ENCODE measurements at regions not wholly inside any gene's neighbourhood (a gene's known extent, or its start where the extent isn't known, plus 50 kb on each side); places are given as distances from the start of the nearest gene placed in this dataset.

DNA sequence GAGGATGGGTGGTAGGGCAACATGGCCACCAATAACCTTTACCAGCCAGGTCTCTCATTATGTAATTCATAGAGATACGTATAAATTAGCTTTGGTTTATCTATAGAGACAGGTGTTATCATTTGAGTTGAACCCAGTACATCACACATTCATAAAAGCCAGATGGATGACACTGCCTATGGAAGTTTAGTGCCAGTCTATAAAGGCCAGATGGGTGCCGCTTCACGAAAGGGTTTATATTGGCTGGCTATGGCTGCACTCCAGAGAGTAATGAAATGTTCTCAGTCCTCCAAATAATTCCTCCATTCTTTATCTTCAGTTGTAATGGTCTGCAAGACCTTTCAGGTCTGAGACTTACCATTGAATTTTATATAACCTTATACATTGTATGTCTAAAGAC, 331.9 kb upstream of the NR3C2 start:
- TF ChIP-seq, protein P1, sequence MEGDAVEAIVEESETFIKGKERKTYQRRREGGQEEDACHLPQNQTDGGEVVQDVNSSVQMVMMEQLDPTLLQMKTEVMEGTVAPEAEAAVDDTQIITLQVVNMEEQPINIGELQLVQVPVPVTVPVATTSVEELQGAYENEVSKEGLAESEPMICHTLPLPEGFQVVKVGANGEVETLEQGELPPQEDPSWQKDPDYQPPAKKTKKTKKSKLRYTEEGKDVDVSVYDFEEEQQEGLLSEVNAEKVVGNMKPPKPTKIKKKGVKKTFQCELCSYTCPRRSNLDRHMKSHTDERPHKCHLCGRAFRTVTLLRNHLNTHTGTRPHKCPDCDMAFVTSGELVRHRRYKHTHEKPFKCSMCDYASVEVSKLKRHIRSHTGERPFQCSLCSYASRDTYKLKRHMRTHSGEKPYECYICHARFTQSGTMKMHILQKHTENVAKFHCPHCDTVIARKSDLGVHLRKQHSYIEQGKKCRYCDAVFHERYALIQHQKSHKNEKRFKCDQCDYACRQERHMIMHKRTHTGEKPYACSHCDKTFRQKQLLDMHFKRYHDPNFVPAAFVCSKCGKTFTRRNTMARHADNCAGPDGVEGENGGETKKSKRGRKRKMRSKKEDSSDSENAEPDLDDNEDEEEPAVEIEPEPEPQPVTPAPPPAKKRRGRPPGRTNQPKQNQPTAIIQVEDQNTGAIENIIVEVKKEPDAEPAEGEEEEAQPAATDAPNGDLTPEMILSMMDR (IDR thresholded peaks at IDR 0.05), result no peak
- no peak for TF ChIP-seq POLR2A (IDR thresholded peaks at IDR 0.05; ENCODE audit: low read length)
- TF ChIP-seq ZNF302 (CRISPR knock-in tag; IDR thresholded peaks at IDR 0.05), result no peak
- TF ChIP-seq, protein P2, sequence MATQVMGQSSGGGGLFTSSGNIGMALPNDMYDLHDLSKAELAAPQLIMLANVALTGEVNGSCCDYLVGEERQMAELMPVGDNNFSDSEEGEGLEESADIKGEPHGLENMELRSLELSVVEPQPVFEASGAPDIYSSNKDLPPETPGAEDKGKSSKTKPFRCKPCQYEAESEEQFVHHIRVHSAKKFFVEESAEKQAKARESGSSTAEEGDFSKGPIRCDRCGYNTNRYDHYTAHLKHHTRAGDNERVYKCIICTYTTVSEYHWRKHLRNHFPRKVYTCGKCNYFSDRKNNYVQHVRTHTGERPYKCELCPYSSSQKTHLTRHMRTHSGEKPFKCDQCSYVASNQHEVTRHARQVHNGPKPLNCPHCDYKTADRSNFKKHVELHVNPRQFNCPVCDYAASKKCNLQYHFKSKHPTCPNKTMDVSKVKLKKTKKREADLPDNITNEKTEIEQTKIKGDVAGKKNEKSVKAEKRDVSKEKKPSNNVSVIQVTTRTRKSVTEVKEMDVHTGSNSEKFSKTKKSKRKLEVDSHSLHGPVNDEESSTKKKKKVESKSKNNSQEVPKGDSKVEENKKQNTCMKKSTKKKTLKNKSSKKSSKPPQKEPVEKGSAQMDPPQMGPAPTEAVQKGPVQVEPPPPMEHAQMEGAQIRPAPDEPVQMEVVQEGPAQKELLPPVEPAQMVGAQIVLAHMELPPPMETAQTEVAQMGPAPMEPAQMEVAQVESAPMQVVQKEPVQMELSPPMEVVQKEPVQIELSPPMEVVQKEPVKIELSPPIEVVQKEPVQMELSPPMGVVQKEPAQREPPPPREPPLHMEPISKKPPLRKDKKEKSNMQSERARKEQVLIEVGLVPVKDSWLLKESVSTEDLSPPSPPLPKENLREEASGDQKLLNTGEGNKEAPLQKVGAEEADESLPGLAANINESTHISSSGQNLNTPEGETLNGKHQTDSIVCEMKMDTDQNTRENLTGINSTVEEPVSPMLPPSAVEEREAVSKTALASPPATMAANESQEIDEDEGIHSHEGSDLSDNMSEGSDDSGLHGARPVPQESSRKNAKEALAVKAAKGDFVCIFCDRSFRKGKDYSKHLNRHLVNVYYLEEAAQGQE (IDR thresholded peaks at IDR 0.05), result no peak
- TF ChIP-seq, protein P3, sequence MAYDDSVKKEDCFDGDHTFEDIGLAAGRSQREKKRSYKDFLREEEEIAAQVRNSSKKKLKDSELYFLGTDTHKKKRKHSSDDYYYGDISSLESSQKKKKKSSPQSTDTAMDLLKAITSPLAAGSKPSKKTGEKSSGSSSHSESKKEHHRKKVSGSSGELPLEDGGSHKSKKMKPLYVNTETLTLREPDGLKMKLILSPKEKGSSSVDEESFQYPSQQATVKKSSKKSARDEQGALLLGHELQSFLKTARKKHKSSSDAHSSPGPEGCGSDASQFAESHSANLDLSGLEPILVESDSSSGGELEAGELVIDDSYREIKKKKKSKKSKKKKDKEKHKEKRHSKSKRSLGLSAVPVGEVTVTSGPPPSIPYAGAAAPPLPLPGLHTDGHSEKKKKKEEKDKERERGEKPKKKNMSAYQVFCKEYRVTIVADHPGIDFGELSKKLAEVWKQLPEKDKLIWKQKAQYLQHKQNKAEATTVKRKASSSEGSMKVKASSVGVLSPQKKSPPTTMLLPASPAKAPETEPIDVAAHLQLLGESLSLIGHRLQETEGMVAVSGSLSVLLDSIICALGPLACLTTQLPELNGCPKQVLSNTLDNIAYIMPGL (CRISPR knock-in tag; IDR thresholded peaks at IDR 0.05; ENCODE audit: borderline replicate concordance), result no peak
- no peak for TF ChIP-seq MAZ (IDR thresholded peaks at IDR 0.05; ENCODE audit: borderline replicate concordance, low read depth, low read length)
- no peak for TF ChIP-seq FOSL2 (IDR thresholded peaks at IDR 0.05)
- TF ChIP-seq FOSL2 (CRISPR knock-in tag; IDR thresholded peaks at IDR 0.05), result no peak
